IMR-90 (cell line): ENCODE measurements at regions not wholly inside any gene's neighbourhood (a gene's known extent, or its start where the extent isn't known, plus 50 kb on each side); places are given as distances from the start of the nearest gene placed in this dataset.

Experiments
- ATAC-seq: fragments of 200-7000 bp; cut with Tn5 transposase; 2 replicates; pipeline ENCODE4 v1.9.1; 2020; ENCODE audit warnings: low read depth, mild to moderate bottlenecking, moderate library complexity
- BruUV-seq: library from RNA; stranded (reverse); fragments of 400-500 nt; replicated peaks from 2 replicates; lab custom pipeline; 2021; lab: Mats Ljungman, UMichigan
- CTCF ChIA-PET: fragments of 300-600 bp; formaldehyde crosslinking; extraction: SDS; loops from one replicate; lab custom pipeline; 2021; ENCODE audit warnings: antibody characterized with exemption; lab: Yijun Ruan, JAX
- POLR2A ChIA-PET: fragments of 300-600 bp; sonication (Branson Sonifier 250); formaldehyde crosslinking; loops from one replicate; lab custom pipeline; 2022; ENCODE audit warnings: antibody characterized with exemption; ENCODE audit not compliant: unreplicated experiment; lab: Charles Lee
- DNase-seq: peaks from one replicate; pipeline ENCODE4 v3.0.0; 2013
- H2AFZ ChIP-seq: replicated peaks from 2 replicates; pipeline ENCODE3; 2013; ENCODE audit warnings: low read length, mild to moderate bottlenecking; ENCODE audit not compliant: poor library complexity
- H2AK5ac ChIP-seq: 2 replicates; pipeline ENCODE4 v1.6.1; 2013; ENCODE audit warnings: low read depth, low read length, inconsistent platforms
- H2AK9ac ChIP-seq: replicated peaks from 2 replicates; pipeline ENCODE3; 2013; ENCODE audit warnings: mild to moderate bottlenecking, low read depth, low read length, moderate library complexity; ENCODE audit not compliant: poor library complexity
- H2BK120ac ChIP-seq: 2 replicates; pipeline ENCODE4 v1.6.1; 2013; ENCODE audit warnings: low read depth, low read length, inconsistent platforms
- H2BK15ac ChIP-seq: 3 replicates; pipeline ENCODE4 v1.6.1; 2013; ENCODE audit warnings: low read depth, low read length, inconsistent platforms
- H2BK20ac ChIP-seq: 2 replicates; pipeline ENCODE4 v1.6.1; 2013; ENCODE audit warnings: low read depth, mild to moderate bottlenecking, inconsistent platforms, low read length, moderate library complexity
- H2BK5ac ChIP-seq: 2 replicates; pipeline ENCODE4 v1.6.1; 2013; ENCODE audit warnings: mild to moderate bottlenecking, low read depth, low read length, inconsistent platforms; ENCODE audit not compliant: poor library complexity, severe bottlenecking
- H3K14ac ChIP-seq: replicated peaks from 2 replicates; pipeline ENCODE4 v1.6.1; 2013; ENCODE audit warnings: low read depth, low read length, inconsistent platforms
- H3K18ac ChIP-seq: 2 replicates; pipeline ENCODE4 v1.6.1; 2013; ENCODE audit warnings: low read depth, low read length, control low read depth
- H3K23ac ChIP-seq: 2 replicates; pipeline ENCODE4 v1.6.1; 2013; ENCODE audit warnings: low read depth, low read length, inconsistent platforms
- H3K27ac ChIP-seq: 2 replicates; pipeline ENCODE4 v1.5.1; 2013; ENCODE audit warnings: mild to moderate bottlenecking, control low read depth, low read length; ENCODE audit not compliant: insufficient read depth
- H3K27me3 ChIP-seq: 2 replicates; pipeline ENCODE4 v1.6.1; 2013; ENCODE audit warnings: low read length; ENCODE audit not compliant: control insufficient read depth, insufficient read depth
- H3K36me3 ChIP-seq: 2 replicates; pipeline ENCODE4 v1.6.1; 2013; ENCODE audit warnings: low read length, mixed read lengths; ENCODE audit not compliant: control insufficient read depth, insufficient read depth
- H3K4ac ChIP-seq: 2 replicates; pipeline ENCODE4 v1.6.1; 2013; ENCODE audit warnings: low read depth, low read length, inconsistent platforms
- H3K4me1 ChIP-seq: 2 replicates; pipeline ENCODE4 v1.6.1; 2013; ENCODE audit warnings: low read length, mixed read lengths; ENCODE audit not compliant: control insufficient read depth, insufficient read depth
- H3K4me2 ChIP-seq: 2 replicates; pipeline ENCODE4 v1.6.1; 2013; ENCODE audit warnings: low read depth, mild to moderate bottlenecking, control low read depth, low read length, moderate library complexity
- H3K4me3 ChIP-seq: 2 replicates; pipeline ENCODE4 v1.5.1; 2013; ENCODE audit warnings: low read depth, mild to moderate bottlenecking, control low read depth, low read length, moderate library complexity; ENCODE audit not compliant: insufficient read depth
- H3K56ac ChIP-seq: 2 replicates; pipeline ENCODE4 v1.6.1; 2013; ENCODE audit warnings: low read length, inconsistent platforms; ENCODE audit not compliant: insufficient read depth; ENCODE audit errors: extremely low read depth
- H3K79me1 ChIP-seq, 2 experiments: 2 replicates each; pipeline ENCODE4 v1.6.1; 2013; ENCODE audit warnings: low read length in 2 of 2, inconsistent platforms in 1 of 2, low read depth in 1 of 2
- H3K9ac ChIP-seq: 2 replicates; pipeline ENCODE4 v1.6.1; 2013; ENCODE audit warnings: low read depth, low read length, control low read depth
- H3K9me1 ChIP-seq: 2 replicates; pipeline ENCODE4 v1.6.1; 2013; ENCODE audit warnings: low read length, inconsistent platforms; ENCODE audit not compliant: insufficient read depth
- H3K9me3 ChIP-seq: 2 replicates; pipeline ENCODE4 v1.6.1; 2013; ENCODE audit warnings: low read length; ENCODE audit not compliant: control insufficient read depth, insufficient read depth
- H4K20me1 ChIP-seq: 2 replicates; pipeline ENCODE4 v1.6.1; 2013; ENCODE audit warnings: low read length, inconsistent platforms; ENCODE audit not compliant: insufficient read depth
- H4K5ac ChIP-seq: 2 replicates; pipeline ENCODE4 v1.6.1; 2013; ENCODE audit warnings: mild to moderate bottlenecking, low read depth, low read length, control low read depth
- H4K8ac ChIP-seq, 2 experiments: 2 replicates each; pipeline ENCODE4 v1.6.1; 2013; ENCODE audit warnings: low read depth in 2 of 2, low read length in 2 of 2, control low read depth in 1 of 2, inconsistent platforms in 1 of 2
- H4K91ac ChIP-seq: 2 replicates; pipeline ENCODE4 v1.6.1; 2013; ENCODE audit warnings: low read depth, low read length, inconsistent platforms; ENCODE audit not compliant: insufficient read depth
- BHLHE40 ChIP-seq: fragments of 150-350 bp; IDR thresholded peaks from 2 replicates; pipeline ENCODE4 v1.6.1; 2016; ENCODE audit warnings: mild to moderate bottlenecking, low read depth, low read length
- CEBPB ChIP-seq: IDR thresholded peaks from 2 replicates; pipeline ENCODE4 v1.6.1; 2012; ENCODE audit warnings: low read depth, low read length, improper control_type of control experiment
- CHD1 ChIP-seq: IDR thresholded peaks from 2 replicates; pipeline ENCODE4 v1.6.1; 2012; ENCODE audit warnings: low read depth, low read length, improper control_type of control experiment
- CTCF ChIP-seq: conservative IDR thresholded peaks from 2 replicates; pipeline ENCODE4 v1.5.1; 2012; ENCODE audit warnings: mild to moderate bottlenecking, low read depth, low read length, improper control_type of control experiment
- ELK1 ChIP-seq: fragments of 150-350 bp; IDR thresholded peaks from 2 replicates; pipeline ENCODE4 v1.6.1; 2016; ENCODE audit warnings: low read depth, mild to moderate bottlenecking, low read length, moderate library complexity, borderline replicate concordance
- FOS ChIP-seq: fragments of 150-350 bp; IDR thresholded peaks from 2 replicates; pipeline ENCODE4 v1.6.1; 2016; ENCODE audit warnings: low read depth, low read length
- MAZ ChIP-seq: IDR thresholded peaks from 2 replicates; pipeline ENCODE4 v1.6.1; 2012; ENCODE audit warnings: low read depth, mild to moderate bottlenecking, low read length, improper control_type of control experiment, moderate library complexity, borderline replicate concordance
- MXI1 ChIP-seq: IDR thresholded peaks from 2 replicates; pipeline ENCODE4 v1.6.1; 2012; ENCODE audit warnings: low read depth, mild to moderate bottlenecking, low read length, moderate library complexity, borderline replicate concordance
- NFE2L2 ChIP-seq: fragments of 150-350 bp; IDR thresholded peaks from 2 replicates; pipeline ENCODE4 v1.6.1; 2016; ENCODE audit warnings: low read depth, mild to moderate bottlenecking, low read length
- POLR2A ChIP-seq: IDR thresholded peaks from 2 replicates; pipeline ENCODE4 v1.6.1; 2012; ENCODE audit warnings: mild to moderate bottlenecking, low read depth, low read length
- RAD21 ChIP-seq: IDR thresholded peaks from 2 replicates; pipeline ENCODE4 v1.6.1; 2012; ENCODE audit warnings: low read length, improper control_type of control experiment
- RCOR1 ChIP-seq: IDR thresholded peaks from 2 replicates; pipeline ENCODE4 v1.6.1; 2012; ENCODE audit warnings: mild to moderate bottlenecking, low read length, improper control_type of control experiment; ENCODE audit not compliant: insufficient replicate concordance
- RFX5 ChIP-seq: IDR thresholded peaks from 2 replicates; pipeline ENCODE4 v1.8.0; 2012; ENCODE audit warnings: low read depth, mild to moderate bottlenecking, low read length, moderate library complexity
- SMC3 ChIP-seq: fragments of 150-350 bp; IDR thresholded peaks from 2 replicates; pipeline ENCODE4 v1.6.1; 2016; ENCODE audit warnings: low read depth, mild to moderate bottlenecking, antibody characterized with exemption, low read length, moderate library complexity
- USF2 ChIP-seq: fragments of 150-350 bp; IDR thresholded peaks from 2 replicates; pipeline ENCODE4 v1.6.1; 2017; ENCODE audit warnings: mild to moderate bottlenecking, antibody characterized with exemption, low read length, low read depth
- WGBS, 2 experiments: methylation state at CpG; one replicate each; pipeline versions ENCODE4 v1.1.5 to v1.1.7; 2013; ENCODE audit warnings: missing lambda C conversion rate in 2 of 2; ENCODE audit not compliant: insufficient read length in 1 of 2; ENCODE audit errors: extremely low coverage in 2 of 2; 5-methylcytosine and 5-hydroxymethylcytosine counted together
- dilution Hi-C: fragments of 300-500 bp; cut with HindIII; formaldehyde crosslinking; loops from one replicate; pipeline ENCODE4 v1.14.3; 2018; ENCODE audit warnings: low sequenced_read_pairs; ENCODE audit not compliant: unreplicated experiment
- in situ Hi-C: fragments of 300-500 bp; cut with MboI; formaldehyde crosslinking; loops from 3 replicates; pipeline ENCODE4 v1.14.3; 2019; ENCODE audit warnings: low sequenced_read_pairs, inconsistent platforms, mixed read lengths
- intact Hi-C: fragments of 100-400 bp; cut with micrococcal nuclease; formaldehyde crosslinking; loops from 2 replicates; pipeline ENCODE4 v1.10.0; 2022

GRCh38 chr10:18880530-18880929 lies 168.1 kb upstream of the MALRD1 start:
- Histone ChIP-seq H4K5ac (no peak overlapping the region), H3K4me3 (no peak overlapping the region), H2BK15ac (no peak overlapping the region), H4K8ac (no peak overlapping the region), H3K4me1 (no peaks in the 10 kb centered on the region), H3K9ac (no peak overlapping the region), H3K36me3 (no peaks in the 10 kb centered on the region), H3K4ac (no peak overlapping the region), H2AFZ (no peak overlapping the region), H3K79me1 (no peaks in the 10 kb centered on the region), H3K23ac (no peak overlapping the region), H2BK20ac (no peak overlapping the region), H4K91ac (no peak overlapping the region), H3K27me3 (no peaks in the 10 kb centered on the region), H4K20me1 (no peaks in the 10 kb centered on the region), H2AK5ac (no peak overlapping the region), H3K4me2 (no peak overlapping the region), H3K14ac (no peak overlapping the region), H3K27ac (no peak overlapping the region), H3K18ac (no peak overlapping the region), H2BK5ac (no peak overlapping the region), H3K9me1 (no peaks in the 10 kb centered on the region), H2BK120ac (no peak overlapping the region), H3K56ac (no peak overlapping the region), H3K9me3 (no peaks in the 10 kb centered on the region), H2AK9ac (no peak overlapping the region)
- dilution Hi-C loops, result no loop called here
- ChIA-PET POLR2A (no interaction called here), CTCF (no interaction called here)
- in situ Hi-C loops, result no loop called here
- no peak for DNase-seq
- WGBS, 2 experiments, result 50% methylated on average over 2 of the region's 16 CpGs; no CpG with 5 or more reads in 1 of the 2 experiments
- no peak for ATAC-seq
- TF ChIP-seq USF2, result no peak
- no peak for TF ChIP-seq RCOR1
- TF ChIP-seq CHD1, result no peak
- TF ChIP-seq ELK1, result no peak
- TF ChIP-seq SMC3, result no peak
- TF ChIP-seq MXI1, result no peak
- TF ChIP-seq CEBPB, result no peak
- no peak for TF ChIP-seq POLR2A
- no peak for TF ChIP-seq NFE2L2
- TF ChIP-seq MAZ, result no peak
- TF ChIP-seq FOS, result no peak
- no peak for TF ChIP-seq RAD21
- TF ChIP-seq BHLHE40, result no peak
- TF ChIP-seq RFX5, result no peak
- TF ChIP-seq CTCF, result no peak
- intact Hi-C loops, result no loop called here
- BruUV-seq, result no TSS peak
